ENCODE measurements at regions not wholly inside any gene's neighbourhood (a gene's known extent, or its start where the extent isn't known, plus 50 kb on each side); places are given as distances from the start of the nearest gene placed in this dataset.

DNA sequence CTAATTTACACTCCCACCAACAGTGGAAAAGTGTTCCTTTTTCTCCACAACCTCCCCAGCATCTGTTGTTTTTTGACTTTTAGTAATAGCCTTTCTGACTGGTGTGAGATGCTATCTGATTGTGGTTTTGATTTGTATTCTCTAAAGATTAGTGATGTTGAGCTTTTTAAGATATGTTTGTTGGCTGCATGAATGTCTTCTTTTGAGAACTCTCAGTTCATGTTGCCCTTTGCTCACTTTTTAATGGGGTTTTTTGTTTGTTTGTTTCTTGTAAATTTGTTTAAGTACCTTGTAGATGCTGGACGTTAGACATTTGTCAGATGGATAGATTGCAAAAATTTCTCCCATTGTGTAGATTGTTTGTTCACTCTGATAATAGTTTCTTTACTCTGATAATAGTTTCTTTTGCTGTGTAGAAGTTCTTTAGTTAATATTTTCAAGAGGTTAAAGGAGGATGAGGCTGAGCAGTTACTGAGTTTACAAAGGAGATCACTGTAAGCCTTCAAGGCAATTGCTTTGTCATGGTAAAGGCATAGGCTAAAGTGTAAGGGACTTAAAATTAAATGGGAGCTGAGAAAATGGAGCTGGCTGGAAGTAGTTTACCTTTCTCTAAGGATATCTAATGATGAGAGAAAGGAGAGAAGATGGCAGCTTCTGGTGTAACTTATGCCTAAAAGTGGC is 323.4 kb downstream of the PCDH7 start:
- TF ChIP-seq, protein P1, sequence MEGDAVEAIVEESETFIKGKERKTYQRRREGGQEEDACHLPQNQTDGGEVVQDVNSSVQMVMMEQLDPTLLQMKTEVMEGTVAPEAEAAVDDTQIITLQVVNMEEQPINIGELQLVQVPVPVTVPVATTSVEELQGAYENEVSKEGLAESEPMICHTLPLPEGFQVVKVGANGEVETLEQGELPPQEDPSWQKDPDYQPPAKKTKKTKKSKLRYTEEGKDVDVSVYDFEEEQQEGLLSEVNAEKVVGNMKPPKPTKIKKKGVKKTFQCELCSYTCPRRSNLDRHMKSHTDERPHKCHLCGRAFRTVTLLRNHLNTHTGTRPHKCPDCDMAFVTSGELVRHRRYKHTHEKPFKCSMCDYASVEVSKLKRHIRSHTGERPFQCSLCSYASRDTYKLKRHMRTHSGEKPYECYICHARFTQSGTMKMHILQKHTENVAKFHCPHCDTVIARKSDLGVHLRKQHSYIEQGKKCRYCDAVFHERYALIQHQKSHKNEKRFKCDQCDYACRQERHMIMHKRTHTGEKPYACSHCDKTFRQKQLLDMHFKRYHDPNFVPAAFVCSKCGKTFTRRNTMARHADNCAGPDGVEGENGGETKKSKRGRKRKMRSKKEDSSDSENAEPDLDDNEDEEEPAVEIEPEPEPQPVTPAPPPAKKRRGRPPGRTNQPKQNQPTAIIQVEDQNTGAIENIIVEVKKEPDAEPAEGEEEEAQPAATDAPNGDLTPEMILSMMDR (conservative IDR thresholded peaks at IDR 0.05; ENCODE audit: low read length), result no peak
- no peak for TF ChIP-seq EZH2phosphoT487 (IDR thresholded peaks at IDR 0.05; ENCODE audit: borderline replicate concordance)

Measured in Loucy (cell line).